Erythroblast (primary cell): ENCODE measurements at regions not wholly inside any gene's neighbourhood (a gene's known extent, or its start where the extent isn't known, plus 50 kb on each side); places are given as distances from the start of the nearest gene placed in this dataset.

Experiments used
- DNase-seq, 2 experiments: peaks; one replicate each; lab custom pipeline; 2025; lab: John Stamatoyannopoulos, UW
- GATA1 ChIP-seq: IDR thresholded peaks from 2 replicates; pipeline ENCODE4 v1.6.1; 2011; ENCODE audit warnings: low read depth, mild to moderate bottlenecking, control low read depth, low read length, moderate library complexity
- POLR2A ChIP-seq: IDR thresholded peaks from 2 replicates; pipeline ENCODE4 v1.6.1; 2011; ENCODE audit warnings: mild to moderate bottlenecking, low read length

GRCh38 chr20:48309293-48309692, 518.5 kb downstream of the PREX1 start:
- no peak for DNase-seq
- TF ChIP-seq GATA1 (no peak), POLR2A (no peak)

- no peak for TF ChIP-seq POLR2A
- no peak for TF ChIP-seq GATA1
- no peak for DNase-seq
These were observed 518.9 kb downstream of the PREX1 start for GRCh38 chr20:48308882-48309281.

GRCh38 chr20:48308232-48308781, 519.5 kb downstream of the PREX1 start:
- DNase-seq: no peak
- no peak for TF ChIP-seq POLR2A
- no peak for TF ChIP-seq GATA1

- TF ChIP-seq GATA1 (no peak), POLR2A (no peak)
- no peak for DNase-seq
These were observed 520.5 kb downstream of the PREX1 start for GRCh38 chr20:48307277-48307676.

- TF ChIP-seq POLR2A (no peak), GATA1 (no peak)
- DNase-seq: no peak
These were observed 517.7 kb upstream of the SULF2 start for GRCh38 chr20:48302844-48303542.

- no peak for DNase-seq
- no peak for TF ChIP-seq GATA1
- TF ChIP-seq POLR2A: no peak
These were observed 516.9 kb upstream of the SULF2 start for GRCh38 chr20:48302149-48302548.

- no peak for DNase-seq
- TF ChIP-seq POLR2A (no peak), GATA1 (no peak)
These were observed 515.9 kb upstream of the SULF2 start for GRCh38 chr20:48301189-48301588.

- TF ChIP-seq POLR2A (no peak), GATA1 (no peak)
- DNase-seq: no peak
These were observed 515.2 kb upstream of the SULF2 start for GRCh38 chr20:48300529-48300928.

GRCh38 chr20:48298851-48299484, 513.7 kb upstream of the SULF2 start:
- no peak for DNase-seq
- TF ChIP-seq GATA1: no peak
- no peak for TF ChIP-seq POLR2A

GRCh38 chr20:48298433-48298832, 513.2 kb upstream of the SULF2 start:
- TF ChIP-seq GATA1: no peak
- no peak for DNase-seq

GRCh38 chr20:48295966-48296421, 510.7 kb upstream of the SULF2 start:
- DNase-seq: no peak
- TF ChIP-seq GATA1: no peak
- TF ChIP-seq POLR2A: no peak

GRCh38 chr20:48295445-48295903, 510.2 kb upstream of the SULF2 start:
- TF ChIP-seq GATA1 (no peak), POLR2A (no peak)
- no peak for DNase-seq

- no peak for DNase-seq
- TF ChIP-seq GATA1 (no peak), POLR2A (no peak)
These were observed 509.7 kb upstream of the SULF2 start for GRCh38 chr20:48294942-48295341.

- DNase-seq: no peak
- TF ChIP-seq GATA1 (no peak), POLR2A (no peak)
These were observed 508.9 kb upstream of the SULF2 start for GRCh38 chr20:48294196-48294595.

GRCh38 chr20:48293671-48294070, 508.4 kb upstream of the SULF2 start:
- no peak for DNase-seq
- TF ChIP-seq POLR2A (no peak), GATA1 (no peak)
